ENCODE measurements at regions not wholly inside any gene's neighbourhood (a gene's known extent, or its start where the extent isn't known, plus 50 kb on each side); places are given as distances from the start of the nearest gene placed in this dataset.

DNA sequence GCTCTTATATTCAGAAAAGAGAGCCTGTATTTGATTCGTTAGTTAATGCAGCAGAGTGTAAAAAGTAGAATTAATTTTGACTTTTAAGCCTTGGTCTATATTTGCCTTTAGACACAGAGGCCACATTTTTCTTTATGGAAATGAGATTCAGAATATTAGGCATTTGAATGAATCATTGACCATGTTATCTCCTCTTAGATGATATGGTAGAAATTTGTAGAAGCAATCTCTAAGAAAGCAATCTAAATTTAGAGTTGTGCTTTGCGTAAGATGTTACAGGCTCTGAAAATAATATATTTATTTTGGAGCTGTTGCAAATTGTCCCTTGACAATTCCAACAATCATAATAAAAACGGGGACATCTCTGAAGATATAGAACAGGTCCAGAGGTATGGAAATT, 68.3 kb upstream of the ST6GAL2 start:
- TF ChIP-seq, protein P1, sequence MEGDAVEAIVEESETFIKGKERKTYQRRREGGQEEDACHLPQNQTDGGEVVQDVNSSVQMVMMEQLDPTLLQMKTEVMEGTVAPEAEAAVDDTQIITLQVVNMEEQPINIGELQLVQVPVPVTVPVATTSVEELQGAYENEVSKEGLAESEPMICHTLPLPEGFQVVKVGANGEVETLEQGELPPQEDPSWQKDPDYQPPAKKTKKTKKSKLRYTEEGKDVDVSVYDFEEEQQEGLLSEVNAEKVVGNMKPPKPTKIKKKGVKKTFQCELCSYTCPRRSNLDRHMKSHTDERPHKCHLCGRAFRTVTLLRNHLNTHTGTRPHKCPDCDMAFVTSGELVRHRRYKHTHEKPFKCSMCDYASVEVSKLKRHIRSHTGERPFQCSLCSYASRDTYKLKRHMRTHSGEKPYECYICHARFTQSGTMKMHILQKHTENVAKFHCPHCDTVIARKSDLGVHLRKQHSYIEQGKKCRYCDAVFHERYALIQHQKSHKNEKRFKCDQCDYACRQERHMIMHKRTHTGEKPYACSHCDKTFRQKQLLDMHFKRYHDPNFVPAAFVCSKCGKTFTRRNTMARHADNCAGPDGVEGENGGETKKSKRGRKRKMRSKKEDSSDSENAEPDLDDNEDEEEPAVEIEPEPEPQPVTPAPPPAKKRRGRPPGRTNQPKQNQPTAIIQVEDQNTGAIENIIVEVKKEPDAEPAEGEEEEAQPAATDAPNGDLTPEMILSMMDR (conservative IDR thresholded peaks at IDR 0.05; ENCODE audit: low read depth in 2 of 2) = no peak
- TF ChIP-seq NANOG (IDR thresholded peaks at IDR 0.05; ENCODE audit: borderline replicate concordance) = no peak
- TF ChIP-seq EZH2 (IDR thresholded peaks at IDR 0.05; ENCODE audit: low read depth, unreplicated experiment) = no peak
- TF ChIP-seq, protein P2, sequence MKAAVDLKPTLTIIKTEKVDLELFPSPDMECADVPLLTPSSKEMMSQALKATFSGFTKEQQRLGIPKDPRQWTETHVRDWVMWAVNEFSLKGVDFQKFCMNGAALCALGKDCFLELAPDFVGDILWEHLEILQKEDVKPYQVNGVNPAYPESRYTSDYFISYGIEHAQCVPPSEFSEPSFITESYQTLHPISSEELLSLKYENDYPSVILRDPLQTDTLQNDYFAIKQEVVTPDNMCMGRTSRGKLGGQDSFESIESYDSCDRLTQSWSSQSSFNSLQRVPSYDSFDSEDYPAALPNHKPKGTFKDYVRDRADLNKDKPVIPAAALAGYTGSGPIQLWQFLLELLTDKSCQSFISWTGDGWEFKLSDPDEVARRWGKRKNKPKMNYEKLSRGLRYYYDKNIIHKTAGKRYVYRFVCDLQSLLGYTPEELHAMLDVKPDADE (IDR thresholded peaks at IDR 0.05) = no peak
- no peak for TF ChIP-seq POLR2AphosphoS5 (IDR thresholded peaks at IDR 0.05; ENCODE audit: low read depth)
- no peak for TF ChIP-seq ZNF331 (CRISPR knock-in tag; IDR thresholded peaks at IDR 0.05; ENCODE audit: low read depth)
- TF ChIP-seq EZH2phosphoT487 (IDR thresholded peaks at IDR 0.05; ENCODE audit: unreplicated experiment) = no peak
- TF ChIP-seq STAT1 (IDR thresholded peaks at IDR 0.05; ENCODE audit: unreplicated experiment) = no peak
- no peak for TF ChIP-seq ZNF114 (CRISPR knock-in tag; IDR thresholded peaks at IDR 0.05)
- TF ChIP-seq JUNB (IDR thresholded peaks at IDR 0.05; ENCODE audit: unreplicated experiment) = no peak
- TF ChIP-seq CREB1 (CRISPR knock-in tag; IDR thresholded peaks at IDR 0.05; ENCODE audit: low read depth) = no peak
- TF ChIP-seq, protein P3, sequence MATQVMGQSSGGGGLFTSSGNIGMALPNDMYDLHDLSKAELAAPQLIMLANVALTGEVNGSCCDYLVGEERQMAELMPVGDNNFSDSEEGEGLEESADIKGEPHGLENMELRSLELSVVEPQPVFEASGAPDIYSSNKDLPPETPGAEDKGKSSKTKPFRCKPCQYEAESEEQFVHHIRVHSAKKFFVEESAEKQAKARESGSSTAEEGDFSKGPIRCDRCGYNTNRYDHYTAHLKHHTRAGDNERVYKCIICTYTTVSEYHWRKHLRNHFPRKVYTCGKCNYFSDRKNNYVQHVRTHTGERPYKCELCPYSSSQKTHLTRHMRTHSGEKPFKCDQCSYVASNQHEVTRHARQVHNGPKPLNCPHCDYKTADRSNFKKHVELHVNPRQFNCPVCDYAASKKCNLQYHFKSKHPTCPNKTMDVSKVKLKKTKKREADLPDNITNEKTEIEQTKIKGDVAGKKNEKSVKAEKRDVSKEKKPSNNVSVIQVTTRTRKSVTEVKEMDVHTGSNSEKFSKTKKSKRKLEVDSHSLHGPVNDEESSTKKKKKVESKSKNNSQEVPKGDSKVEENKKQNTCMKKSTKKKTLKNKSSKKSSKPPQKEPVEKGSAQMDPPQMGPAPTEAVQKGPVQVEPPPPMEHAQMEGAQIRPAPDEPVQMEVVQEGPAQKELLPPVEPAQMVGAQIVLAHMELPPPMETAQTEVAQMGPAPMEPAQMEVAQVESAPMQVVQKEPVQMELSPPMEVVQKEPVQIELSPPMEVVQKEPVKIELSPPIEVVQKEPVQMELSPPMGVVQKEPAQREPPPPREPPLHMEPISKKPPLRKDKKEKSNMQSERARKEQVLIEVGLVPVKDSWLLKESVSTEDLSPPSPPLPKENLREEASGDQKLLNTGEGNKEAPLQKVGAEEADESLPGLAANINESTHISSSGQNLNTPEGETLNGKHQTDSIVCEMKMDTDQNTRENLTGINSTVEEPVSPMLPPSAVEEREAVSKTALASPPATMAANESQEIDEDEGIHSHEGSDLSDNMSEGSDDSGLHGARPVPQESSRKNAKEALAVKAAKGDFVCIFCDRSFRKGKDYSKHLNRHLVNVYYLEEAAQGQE (IDR thresholded peaks at IDR 0.05; ENCODE audit: unreplicated experiment) = no peak
- TF ChIP-seq, protein P4, sequence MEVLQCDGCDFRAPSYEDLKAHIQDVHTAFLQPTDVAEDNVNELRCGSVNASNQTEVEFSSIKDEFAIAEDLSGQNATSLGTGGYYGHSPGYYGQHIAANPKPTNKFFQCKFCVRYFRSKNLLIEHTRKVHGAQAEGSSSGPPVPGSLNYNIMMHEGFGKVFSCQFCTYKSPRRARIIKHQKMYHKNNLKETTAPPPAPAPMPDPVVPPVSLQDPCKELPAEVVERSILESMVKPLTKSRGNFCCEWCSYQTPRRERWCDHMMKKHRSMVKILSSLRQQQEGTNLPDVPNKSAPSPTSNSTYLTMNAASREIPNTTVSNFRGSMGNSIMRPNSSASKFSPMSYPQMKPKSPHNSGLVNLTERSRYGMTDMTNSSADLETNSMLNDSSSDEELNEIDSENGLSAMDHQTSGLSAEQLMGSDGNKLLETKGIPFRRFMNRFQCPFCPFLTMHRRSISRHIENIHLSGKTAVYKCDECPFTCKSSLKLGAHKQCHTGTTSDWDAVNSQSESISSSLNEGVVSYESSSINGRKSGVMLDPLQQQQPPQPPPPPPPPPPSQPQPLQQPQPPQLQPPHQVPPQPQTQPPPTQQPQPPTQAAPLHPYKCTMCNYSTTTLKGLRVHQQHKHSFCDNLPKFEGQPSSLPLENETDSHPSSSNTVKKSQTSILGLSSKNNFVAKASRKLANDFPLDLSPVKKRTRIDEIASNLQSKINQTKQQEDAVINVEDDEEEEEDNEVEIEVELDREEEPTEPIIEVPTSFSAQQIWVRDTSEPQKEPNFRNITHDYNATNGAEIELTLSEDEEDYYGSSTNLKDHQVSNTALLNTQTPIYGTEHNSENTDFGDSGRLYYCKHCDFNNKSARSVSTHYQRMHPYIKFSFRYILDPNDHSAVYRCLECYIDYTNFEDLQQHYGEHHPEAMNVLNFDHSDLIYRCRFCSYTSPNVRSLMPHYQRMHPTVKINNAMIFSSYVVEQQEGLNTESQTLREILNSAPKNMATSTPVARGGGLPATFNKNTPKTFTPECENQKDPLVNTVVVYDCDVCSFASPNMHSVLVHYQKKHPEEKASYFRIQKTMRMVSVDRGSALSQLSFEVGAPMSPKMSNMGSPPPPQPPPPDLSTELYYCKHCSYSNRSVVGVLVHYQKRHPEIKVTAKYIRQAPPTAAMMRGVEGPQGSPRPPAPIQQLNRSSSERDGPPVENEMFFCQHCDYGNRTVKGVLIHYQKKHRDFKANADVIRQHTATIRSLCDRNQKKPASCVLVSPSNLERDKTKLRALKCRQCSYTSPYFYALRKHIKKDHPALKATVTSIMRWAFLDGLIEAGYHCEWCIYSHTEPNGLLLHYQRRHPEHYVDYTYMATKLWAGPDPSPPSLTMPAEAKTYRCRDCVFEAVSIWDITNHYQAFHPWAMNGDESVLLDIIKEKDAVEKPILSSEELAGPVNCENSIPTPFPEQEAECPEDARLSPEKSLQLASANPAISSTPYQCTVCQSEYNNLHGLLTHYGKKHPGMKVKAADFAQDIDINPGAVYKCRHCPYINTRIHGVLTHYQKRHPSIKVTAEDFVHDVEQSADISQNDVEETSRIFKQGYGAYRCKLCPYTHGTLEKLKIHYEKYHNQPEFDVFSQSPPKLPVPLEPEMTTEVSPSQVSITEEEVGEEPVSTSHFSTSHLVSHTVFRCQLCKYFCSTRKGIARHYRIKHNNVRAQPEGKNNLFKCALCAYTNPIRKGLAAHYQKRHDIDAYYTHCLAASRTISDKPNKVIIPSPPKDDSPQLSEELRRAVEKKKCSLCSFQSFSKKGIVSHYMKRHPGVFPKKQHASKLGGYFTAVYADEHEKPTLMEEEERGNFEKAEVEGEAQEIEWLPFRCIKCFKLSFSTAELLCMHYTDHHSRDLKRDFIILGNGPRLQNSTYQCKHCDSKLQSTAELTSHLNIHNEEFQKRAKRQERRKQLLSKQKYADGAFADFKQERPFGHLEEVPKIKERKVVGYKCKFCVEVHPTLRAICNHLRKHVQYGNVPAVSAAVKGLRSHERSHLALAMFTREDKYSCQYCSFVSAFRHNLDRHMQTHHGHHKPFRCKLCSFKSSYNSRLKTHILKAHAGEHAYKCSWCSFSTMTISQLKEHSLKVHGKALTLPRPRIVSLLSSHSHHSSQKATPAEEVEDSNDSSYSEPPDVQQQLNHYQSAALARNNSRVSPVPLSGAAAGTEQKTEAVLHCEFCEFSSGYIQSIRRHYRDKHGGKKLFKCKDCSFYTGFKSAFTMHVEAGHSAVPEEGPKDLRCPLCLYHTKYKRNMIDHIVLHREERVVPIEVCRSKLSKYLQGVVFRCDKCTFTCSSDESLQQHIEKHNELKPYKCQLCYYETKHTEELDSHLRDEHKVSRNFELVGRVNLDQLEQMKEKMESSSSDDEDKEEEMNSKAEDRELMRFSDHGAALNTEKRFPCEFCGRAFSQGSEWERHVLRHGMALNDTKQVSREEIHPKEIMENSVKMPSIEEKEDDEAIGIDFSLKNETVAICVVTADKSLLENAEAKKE (CRISPR knock-in tag; IDR thresholded peaks at IDR 0.05) = no peak
